ENCODE measurements at regions not wholly inside any gene's neighbourhood (a gene's known extent, or its start where the extent isn't known, plus 50 kb on each side); places are given as distances from the start of the nearest gene placed in this dataset.

GRCh38 chr15:29919380-29919881, 97.2 kb upstream of the TJP1 start:
- DNase-seq (ENCODE audit: low read depth in 2 of 3, low spot score in 1 of 3), result no peak

- no peak for DNase-seq (ENCODE audit: low read depth in 2 of 3, low spot score in 1 of 3)
Measured at GRCh38 chr15:29917600-29918597, 95.6 kb upstream of the TJP1 start.

GRCh38 chr15:29914511-29914926, 92.3 kb upstream of the TJP1 start:
- no peak for DNase-seq (ENCODE audit: low read depth in 2 of 3, low spot score in 1 of 3)

- no peak for DNase-seq (ENCODE audit: low read depth in 2 of 3, low spot score in 1 of 3)
Measured at GRCh38 chr15:29913528-29914135, 91.4 kb upstream of the TJP1 start.

- DNase-seq (ENCODE audit: low read depth in 2 of 3, low spot score in 1 of 3), result no peak
Measured at GRCh38 chr15:29911705-29912104, 89.4 kb upstream of the TJP1 start.

GRCh38 chr15:29910068-29910467, 87.8 kb upstream of the TJP1 start:
- DNase-seq (ENCODE audit: low read depth in 2 of 3, low spot score in 1 of 3), result no peak

- DNase-seq (ENCODE audit: low read depth in 2 of 3, low spot score in 1 of 3), result no peak
Measured at GRCh38 chr15:29904757-29905417, 82.6 kb upstream of the TJP1 start.

- DNase-seq (ENCODE audit: low read depth in 2 of 3, low spot score in 1 of 3), result no peak
Measured at GRCh38 chr15:29903785-29904464, 81.7 kb upstream of the TJP1 start.

GRCh38 chr15:29903028-29903427, 80.8 kb upstream of the TJP1 start:
- no peak for DNase-seq (ENCODE audit: low read depth in 2 of 3, low spot score in 1 of 3)

- DNase-seq (ENCODE audit: low read depth in 2 of 3, low spot score in 1 of 3), result no peak
Measured at GRCh38 chr15:29900237-29901189, 78.2 kb upstream of the TJP1 start.

GRCh38 chr15:29896062-29896461, 73.8 kb upstream of the TJP1 start:
- no peak for DNase-seq (ENCODE audit: low read depth in 2 of 3, low spot score in 1 of 3)

- DNase-seq (ENCODE audit: low read depth in 2 of 3, low spot score in 1 of 3), result no peak
Measured at GRCh38 chr15:29891096-29891457, 68.8 kb upstream of the TJP1 start.

- DNase-seq (ENCODE audit: low read depth in 2 of 3, low spot score in 1 of 3), result no peak
Measured at GRCh38 chr15:29890336-29891095, 68.2 kb upstream of the TJP1 start.

GRCh38 chr15:29889542-29890329, 67.5 kb upstream of the TJP1 start:
- no peak for DNase-seq (ENCODE audit: low read depth in 2 of 3, low spot score in 1 of 3)

GRCh38 chr15:29888646-29889045, 66.4 kb upstream of the TJP1 start:
- no peak for DNase-seq (ENCODE audit: low read depth in 2 of 3, low spot score in 1 of 3)

- DNase-seq (ENCODE audit: low read depth in 2 of 3, low spot score in 1 of 3), result no peak
Measured at GRCh38 chr15:29887721-29888120, 65.5 kb upstream of the TJP1 start.

GRCh38 chr15:29885183-29885582, 62.9 kb upstream of the TJP1 start:
- no peak for DNase-seq (ENCODE audit: low read depth in 2 of 3, low spot score in 1 of 3)

GRCh38 chr15:29883126-29883525, 60.9 kb upstream of the TJP1 start:
- DNase-seq (ENCODE audit: low read depth in 2 of 3, low spot score in 1 of 3), result no peak

GRCh38 chr15:29880886-29881285, 58.6 kb upstream of the TJP1 start:
- DNase-seq (ENCODE audit: low read depth in 2 of 3, low spot score in 1 of 3), result no peak

All from stimulated activated CD4-positive, alpha-beta T cell treated with anti-CD3 and anti-CD28 coated beads, Interleukin-12 subunit alpha, Interleukin-12 subunit beta, amount 100 ng/mL, for 48 hours (primary cell).